Dermis blood vessel endothelial cell (primary cell): ENCODE measurements at regions not wholly inside any gene's neighbourhood (a gene's known extent, or its start where the extent isn't known, plus 50 kb on each side); places are given as distances from the start of the nearest gene placed in this dataset.
"Not testable (repeated sequence)": the region's sequence is repeated elsewhere in the genome, so short reads cannot be mapped to it uniquely, and the experiment has no call there.

ENCODE experiments used
- DNase-seq: peaks from one replicate; pipeline ENCODE4 v3.0.0; 2010

GRCh38 chr6:170040115-170040500 is 250.8 kb downstream of the DLL1 start:
- no peak for DNase-seq

DNA sequence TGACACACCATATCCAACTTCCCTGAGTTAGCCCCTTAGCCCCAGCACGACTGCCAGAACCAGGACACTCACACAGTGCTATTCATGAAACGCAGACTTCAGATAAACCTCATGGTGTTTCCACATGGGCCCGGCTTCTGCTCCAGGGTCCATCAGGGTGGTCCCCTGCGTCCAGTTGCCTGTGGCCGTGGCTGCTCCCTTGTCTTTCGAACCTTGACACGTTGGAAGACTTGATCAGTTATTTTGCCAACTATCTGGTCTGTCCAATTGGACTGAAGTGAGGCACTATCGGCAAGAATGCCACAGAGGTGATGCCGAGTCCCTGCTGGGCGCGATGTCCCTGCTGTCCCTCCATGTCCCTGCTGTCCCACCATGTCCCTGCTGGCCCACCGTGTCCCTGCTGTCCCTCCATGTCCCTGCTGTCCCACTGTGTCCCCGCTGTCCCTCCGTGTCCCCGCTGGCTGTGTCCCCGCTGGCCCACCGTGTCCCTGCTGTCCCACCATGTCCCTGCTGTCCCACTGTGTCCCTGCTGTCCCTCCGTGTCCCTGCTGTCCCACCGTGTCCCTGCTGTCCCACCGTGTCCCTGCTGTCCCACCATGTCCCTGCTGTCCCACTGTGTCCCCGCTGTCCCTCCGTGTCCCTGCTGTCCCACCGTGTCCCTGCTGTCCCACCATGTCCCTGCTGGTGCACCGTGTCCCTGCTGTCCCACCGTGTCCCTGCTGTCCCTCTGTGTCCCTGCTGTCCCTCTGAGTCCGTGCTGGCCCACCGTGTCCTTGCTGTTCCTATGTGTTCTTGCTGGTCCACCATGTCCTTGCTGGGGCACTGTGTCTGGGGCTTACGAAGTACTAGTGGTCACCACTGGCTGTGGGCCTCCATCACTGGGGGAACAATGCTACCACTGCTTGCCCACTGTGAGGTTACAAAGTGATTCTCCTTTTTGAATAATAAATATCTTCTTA is 251.4 kb downstream of the DLL1 start:
- no peak for DNase-seq

DNA sequence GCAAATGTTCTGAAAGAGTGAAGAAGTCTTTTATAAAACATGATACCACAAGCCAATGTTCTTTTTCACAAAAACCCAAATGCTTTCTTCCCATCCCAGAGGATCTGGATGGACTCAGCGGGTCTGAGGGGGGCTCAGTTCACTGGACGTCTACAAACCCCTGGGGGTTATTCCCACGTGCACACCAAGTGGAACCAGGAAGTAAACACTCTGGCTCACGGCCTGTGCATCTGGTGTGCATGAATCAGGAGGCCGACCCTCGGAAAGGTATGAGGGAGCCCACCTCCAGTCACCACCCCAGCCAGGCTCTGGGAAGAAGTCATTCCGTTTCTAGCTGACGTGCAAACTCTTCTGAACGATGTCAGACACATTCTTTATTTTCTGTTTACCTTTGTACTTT is 252.2 kb downstream of the DLL1 start:
- DNase-seq = no peak

DNA sequence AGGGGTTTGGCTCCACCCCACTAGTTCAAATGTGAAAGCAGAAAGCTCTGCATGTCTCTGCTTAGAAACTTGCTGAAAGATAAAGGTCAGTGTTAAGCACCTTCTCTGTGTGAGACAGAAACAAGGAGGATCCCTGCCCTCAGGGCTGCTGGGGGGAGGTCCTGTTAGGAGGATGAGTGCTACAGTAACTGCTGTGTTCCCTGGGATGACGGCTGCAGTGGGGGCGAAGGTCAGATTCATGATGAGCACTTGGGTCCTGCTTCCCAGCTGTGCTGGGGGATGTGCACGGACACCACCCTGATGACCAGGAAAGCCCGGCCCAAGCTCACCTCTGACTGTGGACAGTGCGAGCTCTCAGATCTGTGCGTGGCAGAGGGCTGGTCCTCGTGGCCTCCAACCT is 252.6 kb downstream of the DLL1 start:
- no peak for DNase-seq

DNA sequence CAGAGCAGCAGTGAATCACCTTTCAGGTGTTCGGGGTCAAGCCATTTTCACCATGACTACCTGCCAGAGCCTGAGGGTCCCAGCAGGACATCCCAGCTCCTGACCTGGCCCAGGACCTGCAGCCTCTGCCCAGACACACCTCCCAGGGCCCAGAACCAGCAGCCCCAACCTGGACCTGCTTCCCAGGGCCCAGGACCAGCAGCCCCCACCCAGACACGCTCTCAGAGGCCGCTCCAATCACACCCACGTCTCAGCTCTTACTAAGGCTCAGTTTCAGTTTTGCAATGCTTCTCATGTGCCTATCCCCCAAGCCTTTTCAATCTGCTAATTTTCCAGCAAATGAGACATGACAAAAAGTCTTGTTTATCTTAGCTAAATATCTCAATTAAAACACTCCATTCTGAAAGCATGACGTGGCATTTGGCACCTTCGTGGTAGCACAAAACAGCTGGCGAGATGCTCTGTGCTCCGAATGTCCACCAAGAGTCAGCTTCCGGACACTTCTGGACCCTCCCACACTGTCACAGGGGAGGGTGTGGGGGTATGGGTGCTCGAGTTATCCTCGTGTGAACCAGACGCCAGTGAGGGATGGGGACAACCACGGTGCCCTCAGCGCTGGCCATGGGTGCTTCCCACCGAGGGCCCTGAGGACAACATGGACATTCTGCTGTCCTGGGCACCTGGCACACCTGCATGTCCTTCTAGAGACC is 253.2 kb downstream of the DLL1 start:
- DNase-seq = no peak

DNA sequence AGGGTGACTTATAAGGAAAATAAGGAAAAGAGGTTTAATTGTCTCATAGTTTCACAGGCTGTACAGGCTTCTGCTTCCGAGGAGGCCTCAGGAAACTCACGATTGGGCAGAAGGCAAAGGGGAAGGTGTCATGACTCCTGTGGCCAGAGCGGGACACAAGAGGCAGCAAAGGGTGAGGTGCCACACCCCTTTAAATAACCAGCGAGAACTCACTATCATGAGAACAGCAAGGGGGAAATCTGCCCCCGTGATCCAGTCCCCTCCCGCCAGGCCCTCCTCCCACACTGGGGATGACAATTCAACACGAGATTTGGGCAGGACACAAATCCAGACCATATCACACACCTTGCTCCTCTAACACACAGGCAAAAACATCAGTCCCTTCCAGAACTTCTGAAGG is 254.0 kb downstream of the DLL1 start:
- no peak for DNase-seq

GRCh38 chr6:170036367-170036766 is 254.5 kb downstream of the DLL1 start:
- DNase-seq = not testable (repeated sequence)

GRCh38 chr6:170035901-170036304 is 255.0 kb downstream of the DLL1 start:
- DNase-seq = no peak

- no peak for DNase-seq
Observed at GRCh38 chr6:170035044-170035443, 255.8 kb downstream of the DLL1 start.

- DNase-seq = no peak
Observed at GRCh38 chr6:170034294-170034693, 256.6 kb downstream of the DLL1 start.

DNA sequence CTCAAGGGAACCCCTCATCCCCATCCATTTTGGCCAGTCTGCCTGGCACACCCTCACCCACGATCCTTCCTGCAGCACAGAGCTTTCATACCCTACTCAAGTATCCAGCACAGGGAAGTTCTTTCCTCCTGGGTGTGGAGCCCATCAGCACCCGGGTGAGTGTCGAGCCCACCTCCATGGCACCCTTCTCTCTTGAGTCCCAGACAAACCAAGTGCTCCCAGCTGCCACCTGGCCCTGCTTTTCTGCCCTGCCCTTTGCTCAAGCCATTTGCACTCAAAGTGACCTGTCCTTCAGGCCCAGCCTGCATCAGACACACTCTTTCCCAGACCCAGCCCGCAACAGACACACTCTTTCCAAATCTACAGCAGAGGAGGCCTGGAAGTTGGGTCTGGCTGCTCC is 257.2 kb downstream of the DLL1 start:
- DNase-seq = no peak

DNA sequence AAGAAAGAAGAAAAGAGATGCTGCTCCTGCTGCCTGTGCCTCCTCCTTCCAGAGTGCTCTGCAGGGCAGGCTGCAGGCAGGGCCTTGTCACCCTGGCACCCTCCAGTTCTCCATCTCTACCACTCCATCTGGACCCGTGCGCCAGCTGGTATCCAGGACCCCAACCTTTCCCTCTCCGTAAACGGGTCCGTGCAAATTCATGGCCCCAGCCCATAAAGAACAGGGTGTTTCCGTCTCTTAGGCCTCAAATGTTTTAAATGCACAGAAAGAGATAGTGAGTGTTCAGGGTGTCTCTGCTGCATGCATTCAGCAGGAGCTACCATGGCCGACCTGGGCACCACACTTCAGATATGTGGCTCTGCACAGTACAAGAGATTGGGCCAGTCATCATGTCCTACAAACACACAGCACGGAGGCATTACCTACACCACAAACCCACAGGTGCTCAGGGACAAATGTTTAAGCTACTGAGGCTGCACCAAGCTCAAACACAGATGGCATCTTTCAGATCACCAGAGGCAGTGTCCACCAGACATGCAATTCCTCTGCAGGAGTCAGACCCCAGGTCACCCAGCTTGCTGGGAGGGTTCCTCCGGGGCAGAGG is 258.1 kb downstream of the DLL1 start:
- no peak for DNase-seq

DNA sequence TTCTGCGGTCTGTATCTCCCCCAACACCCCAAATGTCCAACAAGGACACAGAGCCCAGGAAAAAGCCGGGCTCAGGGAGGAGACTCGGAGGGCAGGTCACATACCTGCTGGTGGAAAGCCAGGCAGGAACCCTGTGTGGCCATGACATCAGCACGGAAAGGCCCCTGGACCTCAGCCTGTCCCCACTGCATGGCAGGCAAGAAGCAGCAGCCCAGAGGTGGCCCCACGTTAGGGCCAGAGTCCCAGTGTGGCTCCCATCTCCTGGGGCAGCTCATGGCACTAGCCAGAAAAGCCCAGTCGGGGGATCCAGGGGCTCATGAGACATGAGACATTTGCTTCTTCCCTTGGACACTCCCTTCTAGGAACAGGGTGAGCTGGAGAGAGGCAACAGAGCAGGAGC is 258.7 kb downstream of the DLL1 start:
- no peak for DNase-seq

DNA sequence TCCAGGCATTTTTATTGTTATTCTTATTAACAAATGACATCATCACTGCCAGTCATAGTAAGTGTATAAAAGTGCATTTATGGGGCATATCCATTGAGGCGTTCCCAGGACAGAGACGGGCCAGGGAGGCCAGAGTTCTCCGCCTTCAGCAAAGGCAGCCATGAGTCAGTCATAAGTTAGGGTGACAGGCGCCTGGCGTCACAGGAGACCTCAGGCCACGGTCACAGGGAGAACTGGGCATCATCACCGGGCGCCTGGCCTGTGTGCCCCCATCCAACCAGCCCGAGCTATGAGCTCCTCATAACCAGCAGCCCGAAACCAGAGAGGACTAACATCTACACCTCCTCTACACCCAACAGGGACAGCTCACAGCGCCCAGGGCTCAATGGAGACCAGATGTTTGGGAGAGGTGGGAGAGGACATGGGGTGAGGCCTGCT is 259.2 kb downstream of the DLL1 start:
- no peak for DNase-seq

- no peak for DNase-seq
Observed at GRCh38 chr6:170030821-170031471, 259.9 kb downstream of the DLL1 start.

DNA sequence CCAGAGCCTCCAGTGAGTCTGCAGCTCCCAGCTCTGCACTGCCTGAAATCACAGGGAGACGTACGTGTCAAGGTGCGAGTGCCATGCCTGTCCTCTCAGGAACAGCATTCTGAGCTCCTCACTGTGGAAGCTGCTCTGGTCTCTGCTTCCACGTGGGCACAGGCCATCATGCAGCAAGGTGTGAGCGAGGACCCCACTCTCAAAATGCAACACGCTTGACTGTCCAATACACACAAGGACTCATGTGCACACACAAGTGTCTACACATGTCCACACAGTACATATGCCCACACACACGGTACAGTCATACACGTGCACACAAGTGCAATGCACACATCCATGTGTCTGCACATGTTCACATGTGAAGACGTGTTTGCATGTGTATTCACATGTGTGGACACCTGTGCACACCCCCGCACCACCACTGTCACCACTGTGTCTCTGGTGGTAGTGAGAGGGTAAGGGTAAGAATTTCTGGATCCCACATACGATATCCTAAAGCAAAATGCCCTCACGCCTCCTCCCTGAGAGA is 260.5 kb downstream of the DLL1 start:
- no peak for DNase-seq

- no peak for DNase-seq
Observed at GRCh38 chr6:170029416-170030283, 261.2 kb downstream of the DLL1 start.

DNA sequence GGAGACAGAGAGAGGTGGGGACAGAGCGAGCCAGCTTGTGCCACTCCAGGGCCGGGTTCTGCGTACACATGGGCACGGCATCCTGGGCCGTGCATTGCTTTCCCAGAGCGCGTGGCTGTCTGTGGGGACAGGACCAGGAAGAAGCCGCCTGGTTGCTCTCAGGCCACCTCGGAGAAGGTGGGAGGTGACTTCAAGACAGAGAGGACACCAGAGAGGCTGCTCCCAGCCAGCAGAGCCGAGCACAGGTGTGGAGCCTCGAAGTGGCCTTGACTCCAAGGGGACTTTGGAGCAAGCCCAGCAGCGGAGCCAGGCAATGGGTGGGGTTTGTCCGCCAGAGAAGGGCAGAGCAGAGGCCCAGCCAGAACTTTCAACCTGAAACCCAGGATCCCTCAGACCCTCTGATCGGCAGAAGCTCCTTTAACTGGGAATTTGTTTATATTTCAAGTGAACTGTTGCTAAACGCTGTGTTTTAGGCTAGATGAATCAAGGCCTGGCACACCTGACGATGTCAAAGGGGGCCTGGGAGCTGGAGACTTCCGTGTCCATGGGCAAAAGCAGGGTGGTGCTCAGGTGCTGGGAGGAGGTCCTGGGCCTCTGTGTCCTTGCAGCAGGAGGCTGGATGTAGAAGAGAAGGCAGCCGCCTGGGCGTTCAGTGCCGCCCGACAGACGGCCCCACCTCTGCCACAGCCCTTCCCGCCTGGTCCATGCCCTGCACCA is 262.1 kb downstream of the DLL1 start:
- no peak for DNase-seq

DNA sequence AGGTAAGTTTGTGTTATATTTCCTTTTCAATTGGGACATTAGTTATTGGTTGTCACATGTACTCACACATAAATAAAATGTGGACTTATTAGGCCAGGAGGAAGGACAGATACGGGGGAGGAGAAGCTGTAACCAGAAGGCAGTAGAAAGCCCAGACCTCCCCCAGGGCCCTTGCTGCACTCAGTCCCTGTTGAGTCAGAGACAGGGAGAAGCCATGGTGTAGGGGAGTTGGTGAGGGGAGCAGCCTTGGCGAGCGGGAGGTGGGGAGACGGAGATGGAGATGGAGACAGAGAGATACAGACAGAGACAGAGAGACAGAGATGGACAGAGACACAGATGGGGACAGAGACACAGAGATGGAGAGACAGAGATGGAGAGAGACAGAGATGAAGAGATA is 263.2 kb downstream of the DLL1 start:
- no peak for DNase-seq

GRCh38 chr6:170026751-170027646 is 263.9 kb downstream of the DLL1 start:
- no peak for DNase-seq
